Epithelial cell of prostate (primary cell): ENCODE measurements at regions not wholly inside any gene's neighbourhood (a gene's known extent, or its start where the extent isn't known, plus 50 kb on each side); places are given as distances from the start of the nearest gene placed in this dataset.
"Not testable (repeated sequence)": the region's sequence is repeated elsewhere in the genome, so short reads cannot be mapped to it uniquely, and the experiment has no call there.

ENCODE experiments used
- DNase-seq: peaks from one replicate; pipeline ENCODE4 v3.0.0-alpha.2; 2011; ENCODE audit warnings: low read depth, low spot score
- H3K27ac ChIP-seq: fragments of 450-650 bp; 2 replicates; pipeline ENCODE4 v1.5.1; 2017; ENCODE audit warnings: mild to moderate bottlenecking

DNA sequence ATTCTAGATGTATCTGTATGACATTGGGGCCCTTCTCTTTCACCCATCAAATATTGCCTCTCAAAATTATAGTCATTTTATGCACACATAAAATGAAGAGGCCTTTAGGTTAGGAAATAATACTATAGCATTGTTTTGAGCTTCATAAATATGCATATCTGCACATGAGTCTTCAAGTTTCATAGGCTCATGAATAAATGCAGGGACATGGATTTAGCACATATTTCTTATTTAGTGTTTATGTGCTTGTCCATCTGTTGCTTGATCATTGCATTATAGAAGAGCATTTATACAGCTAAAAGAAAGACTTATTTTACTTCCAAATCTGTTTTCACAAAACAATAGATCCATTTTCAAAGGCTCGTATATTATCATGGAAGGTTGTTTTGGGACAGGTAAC is 455.8 kb downstream of the EPM2A start:
- no peak for DNase-seq

GRCh38 chr6:145279993-145280392 is 455.3 kb downstream of the EPM2A start:
- no peak for DNase-seq
- no peak overlapping the region for H3K27ac ChIP-seq

More for the DNA sequence above, 455.8 kb downstream of the EPM2A start:
- no peak overlapping the region for H3K27ac ChIP-seq

GRCh38 chr6:145283209-145283608 is 452.1 kb downstream of the EPM2A start:
- not testable (repeated sequence) for DNase-seq, H3K27ac ChIP-seq

- DNase-seq = no peak
- H3K27ac ChIP-seq = no peak overlapping the region
Observed at GRCh38 chr6:145283856-145284255, 451.5 kb downstream of the EPM2A start.

DNA sequence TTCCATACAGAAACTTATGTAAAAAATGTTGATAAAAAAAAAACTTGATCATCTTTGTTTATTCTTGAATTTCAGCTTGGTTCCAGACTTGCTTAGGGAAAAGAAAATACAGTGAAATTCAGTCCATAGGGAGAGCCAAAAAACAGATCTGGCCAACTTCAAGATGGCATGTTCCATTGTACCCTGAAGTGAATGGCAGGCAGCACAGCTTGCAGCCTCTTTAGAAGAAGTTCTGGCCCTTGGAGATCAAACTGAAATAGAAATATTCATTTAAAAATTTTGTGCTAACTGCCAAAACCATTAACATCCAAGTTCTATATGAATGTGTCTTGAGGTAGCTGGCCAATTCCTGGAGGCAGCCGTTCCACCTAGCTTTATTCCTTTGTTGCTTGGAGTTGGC is 448.4 kb downstream of the EPM2A start:
- no peak for DNase-seq
- H3K27ac ChIP-seq = no peak overlapping the region

GRCh38 chr6:145289573-145289972 is 445.7 kb downstream of the EPM2A start:
- H3K27ac ChIP-seq = no peak overlapping the region
- DNase-seq = no peak

- H3K27ac ChIP-seq = no peak overlapping the region
Observed at GRCh38 chr6:145290122-145290521, 445.2 kb downstream of the EPM2A start.

DNA sequence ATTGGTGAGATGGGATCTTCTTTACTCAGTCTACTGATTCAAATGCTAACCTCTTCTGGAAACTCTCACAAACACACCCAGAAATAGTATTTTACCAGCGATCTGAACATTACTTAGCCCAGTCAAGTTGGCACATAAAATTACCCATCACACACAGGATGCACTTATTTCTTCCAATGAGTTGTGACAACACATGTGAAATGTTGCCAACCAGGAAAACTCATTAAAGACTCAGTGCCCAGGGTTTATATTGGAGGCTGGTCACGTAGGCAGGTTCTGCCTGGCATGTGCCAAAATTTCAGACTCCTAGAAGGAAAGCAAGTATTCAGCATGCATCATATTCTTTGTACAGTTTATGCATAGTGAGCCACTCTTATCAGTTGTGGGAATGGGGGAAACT is 443.3 kb downstream of the EPM2A start:
- no peak overlapping the region for H3K27ac ChIP-seq

More at GRCh38 chr6:145290122-145290521, 445.2 kb downstream of the EPM2A start:
- no peak for DNase-seq

DNA sequence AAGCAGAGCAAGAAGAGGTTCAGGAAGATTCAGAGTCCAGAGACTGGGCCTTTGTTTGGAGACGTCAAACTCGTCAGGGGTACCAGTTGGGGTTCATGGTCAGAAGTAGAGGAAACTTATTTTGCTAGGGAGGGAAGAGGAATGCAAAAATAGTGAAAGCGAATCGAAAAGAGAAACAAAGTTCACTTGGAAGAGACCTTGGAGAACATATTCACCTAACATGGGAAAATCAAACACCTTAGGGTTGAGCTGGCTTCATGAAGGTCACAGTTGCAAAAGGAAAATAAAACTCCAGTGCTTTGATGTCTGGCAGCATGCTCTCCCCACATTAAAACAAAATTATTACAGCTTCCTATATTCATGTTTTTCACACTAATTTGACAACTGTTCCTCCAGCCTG is 440.4 kb downstream of the EPM2A start:
- DNase-seq = no peak
- H3K27ac ChIP-seq = no peak overlapping the region

More for the DNA sequence above, 443.3 kb downstream of the EPM2A start:
- no peak for DNase-seq

DNA sequence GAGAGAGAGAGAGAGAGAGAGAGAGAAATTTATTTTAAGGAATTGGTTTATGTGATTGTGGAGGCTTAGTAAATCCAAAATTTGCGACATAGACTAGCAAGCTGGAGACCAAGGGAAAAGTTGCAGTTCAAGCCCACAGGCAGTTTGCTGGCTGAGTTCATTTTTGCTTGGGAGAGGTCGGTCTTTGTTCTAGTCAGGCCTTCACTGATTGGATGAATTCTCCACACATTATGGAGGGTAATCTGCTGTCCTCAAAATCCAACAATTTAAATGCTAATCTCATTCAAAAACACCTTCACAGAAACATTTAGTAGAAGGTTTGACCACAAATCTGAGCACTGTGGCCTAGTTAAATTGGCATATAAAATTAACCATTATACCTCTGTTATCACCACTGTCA is 439.6 kb downstream of the EPM2A start:
- no peak overlapping the region for H3K27ac ChIP-seq
- no peak for DNase-seq

DNA sequence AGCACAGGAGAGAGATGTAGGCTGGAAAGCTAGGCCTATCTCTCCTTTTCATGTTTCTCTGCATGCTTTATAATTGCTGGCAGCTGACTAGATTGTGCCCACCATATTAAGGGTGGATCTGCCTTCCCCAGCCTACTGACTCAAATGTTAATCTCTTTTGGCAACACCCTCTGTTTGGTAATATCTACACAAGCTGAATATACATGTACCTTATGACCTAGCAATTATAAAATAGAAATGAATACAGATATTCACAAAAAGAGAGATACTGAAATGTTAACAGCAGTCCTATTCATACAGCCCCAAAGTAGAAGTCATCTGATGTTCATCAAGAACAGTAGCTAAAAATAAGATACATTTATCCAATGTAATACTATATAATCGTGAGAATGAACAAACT is 429.6 kb downstream of the EPM2A start:
- no peak for DNase-seq
- no peak overlapping the region for H3K27ac ChIP-seq

GRCh38 chr6:145306489-145306888 is 428.8 kb downstream of the EPM2A start:
- DNase-seq = no peak
- no peak overlapping the region for H3K27ac ChIP-seq

- H3K27ac ChIP-seq = no peak overlapping the region
- DNase-seq = no peak
Observed at GRCh38 chr6:145309842-145310535, 425.3 kb downstream of the EPM2A start.

DNA sequence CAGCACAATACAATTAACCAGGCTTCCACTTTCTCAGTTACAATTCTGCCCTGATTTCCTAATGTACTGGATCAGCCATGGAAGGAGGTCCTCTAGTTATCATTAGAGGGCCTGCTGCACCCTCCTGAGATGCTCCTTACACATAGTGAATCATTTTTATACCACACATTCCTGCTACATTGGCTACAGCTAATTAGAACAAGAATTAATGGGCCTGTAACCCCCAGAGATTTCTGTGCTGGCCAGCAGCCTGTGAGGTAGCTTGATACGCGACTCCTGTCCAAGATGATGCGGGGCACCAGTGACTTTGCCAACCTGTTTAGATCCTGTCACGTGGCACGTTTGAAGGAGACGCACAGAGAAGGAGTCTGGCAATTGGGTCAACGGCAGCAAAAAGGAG is 422.8 kb downstream of the EPM2A start:
- no peak for DNase-seq
- no peak overlapping the region for H3K27ac ChIP-seq

DNA sequence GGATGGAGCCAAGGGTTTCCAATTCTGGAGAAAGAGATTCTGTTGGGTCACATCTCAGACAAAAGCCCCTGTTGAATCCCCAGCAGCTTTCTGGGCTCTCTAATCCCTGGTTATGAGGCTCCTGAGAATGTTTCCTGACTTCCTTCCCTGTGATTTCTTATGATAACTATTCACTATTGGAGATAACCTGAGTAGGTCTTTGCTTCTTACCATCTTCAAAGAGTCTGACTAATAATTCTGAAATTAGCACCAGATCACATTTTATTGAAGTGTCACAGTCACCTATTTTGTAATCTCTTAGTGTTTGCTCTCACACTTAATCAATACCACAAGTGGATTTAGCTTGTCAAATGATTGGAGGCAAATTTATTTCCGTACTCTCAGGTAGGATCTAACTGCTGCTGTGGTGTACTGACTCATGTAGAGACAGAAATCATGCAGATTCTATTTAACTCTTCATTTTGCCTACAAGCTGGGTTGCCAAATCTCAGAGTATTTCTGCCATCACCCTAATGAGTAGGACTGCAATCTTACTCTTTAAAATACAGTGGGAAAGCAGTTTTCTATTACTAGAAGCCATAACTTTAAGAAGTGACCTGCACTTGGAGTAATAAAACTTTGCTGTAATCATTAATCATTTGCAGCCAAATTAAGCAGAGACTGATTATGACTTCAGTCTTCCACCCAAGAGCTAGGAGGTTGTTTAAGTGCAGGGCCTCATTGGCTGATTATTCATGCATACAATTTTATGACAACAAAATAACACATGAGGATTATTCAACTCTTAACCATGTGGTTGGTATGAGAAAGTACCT is 422.1 kb downstream of the EPM2A start:
- no peak for DNase-seq
- H3K27ac ChIP-seq = no peak overlapping the region

DNA sequence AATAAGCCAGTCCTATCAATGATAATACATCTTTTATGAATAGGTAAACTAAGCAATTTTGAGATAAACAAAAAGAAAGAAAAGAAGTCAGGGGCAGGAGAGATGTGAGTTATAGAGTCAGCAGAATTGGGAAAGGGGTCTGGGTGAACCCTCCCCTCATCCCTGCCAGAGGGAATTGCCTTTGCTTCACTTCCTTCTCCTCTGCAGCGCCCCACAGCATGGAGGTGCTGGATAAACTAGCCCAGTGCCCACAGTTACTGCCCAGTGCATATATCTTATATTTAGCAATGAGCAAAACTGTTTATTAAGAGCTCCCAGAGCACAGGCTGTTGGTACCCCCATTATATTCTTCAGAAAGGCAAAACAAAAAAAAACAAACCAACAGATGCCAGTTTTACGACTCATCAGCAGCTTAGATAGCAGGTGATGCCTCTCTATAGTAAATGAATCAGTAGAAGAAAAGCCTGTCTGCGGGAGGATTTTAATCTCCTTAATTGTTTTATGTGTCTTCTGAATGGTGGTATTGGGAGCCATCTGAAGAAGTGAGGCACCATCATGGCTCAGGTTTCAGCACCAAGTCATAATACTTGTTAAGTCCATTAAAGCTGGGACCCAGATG is 419.2 kb downstream of the EPM2A start:
- no peak overlapping the region for H3K27ac ChIP-seq
- DNase-seq = no peak

- no peak for DNase-seq
- no peak overlapping the region for H3K27ac ChIP-seq
Observed at GRCh38 chr6:145318952-145319351, 416.4 kb downstream of the EPM2A start.

DNA sequence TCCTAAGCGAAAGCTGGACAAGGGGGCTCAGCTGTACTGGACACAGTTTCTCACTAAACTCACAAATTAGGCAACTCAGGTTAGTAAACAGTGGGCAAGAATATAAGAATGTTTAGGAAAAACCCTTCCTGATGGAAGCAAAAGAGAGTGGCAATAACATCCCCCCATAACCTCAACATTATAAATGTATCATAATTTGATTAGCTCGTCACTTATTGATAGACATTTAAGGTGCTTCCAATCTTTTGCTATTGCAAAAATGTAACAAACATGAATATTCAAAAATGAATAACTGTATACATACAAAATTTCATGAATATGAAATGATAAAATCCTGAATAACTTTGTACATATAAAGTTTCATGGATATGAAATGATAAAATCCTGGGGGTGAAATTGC is 415.7 kb downstream of the EPM2A start:
- DNase-seq = no peak
- H3K27ac ChIP-seq = no peak overlapping the region

DNA sequence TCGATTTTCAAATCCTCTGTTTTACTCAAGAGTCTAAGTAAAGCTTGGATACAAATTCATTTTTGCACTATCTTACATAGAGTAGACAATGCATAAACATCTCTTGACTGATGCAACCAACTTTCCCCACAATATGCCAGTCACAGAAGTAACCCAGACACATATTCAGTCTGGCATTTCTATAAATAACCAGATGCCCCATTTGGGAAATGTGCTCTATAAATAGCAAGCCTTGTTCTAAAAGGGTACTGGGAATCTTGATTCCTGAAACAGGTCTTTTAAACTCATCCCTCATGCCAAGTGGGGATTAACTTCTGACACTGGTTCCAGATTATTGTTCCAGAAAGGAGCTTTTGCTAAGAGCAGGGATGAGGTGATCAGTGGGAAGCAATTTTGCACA is 411.7 kb downstream of the EPM2A start:
- DNase-seq = no peak
- H3K27ac ChIP-seq = no peak overlapping the region

GRCh38 chr6:145327586-145327985 is 407.7 kb downstream of the EPM2A start:
- H3K27ac ChIP-seq = no peak overlapping the region
- DNase-seq = no peak

- no peak for DNase-seq
- no peak overlapping the region for H3K27ac ChIP-seq
Observed at GRCh38 chr6:145329257-145329656, 406.1 kb downstream of the EPM2A start.
